GM12891 (cell line): ENCODE measurements at regions not wholly inside any gene's neighbourhood (a gene's known extent, or its start where the extent isn't known, plus 50 kb on each side); places are given as distances from the start of the nearest gene placed in this dataset.

Source experiments
- POLR2A ChIP-seq: IDR thresholded peaks from 2 replicates; pipeline ENCODE4 v1.6.1; 2011; ENCODE audit warnings: low read depth, low read length, control low read depth
- POLR2AphosphoS5 ChIP-seq: IDR thresholded peaks from 2 replicates; pipeline ENCODE4 v1.6.1; 2011; ENCODE audit warnings: low read depth, low read length, control low read depth
- POU2F2 ChIP-seq: IDR thresholded peaks from 2 replicates; pipeline ENCODE4 v1.6.1; 2011; ENCODE audit warnings: low read depth, mild to moderate bottlenecking, control low read depth, low read length, moderate library complexity

DNA sequence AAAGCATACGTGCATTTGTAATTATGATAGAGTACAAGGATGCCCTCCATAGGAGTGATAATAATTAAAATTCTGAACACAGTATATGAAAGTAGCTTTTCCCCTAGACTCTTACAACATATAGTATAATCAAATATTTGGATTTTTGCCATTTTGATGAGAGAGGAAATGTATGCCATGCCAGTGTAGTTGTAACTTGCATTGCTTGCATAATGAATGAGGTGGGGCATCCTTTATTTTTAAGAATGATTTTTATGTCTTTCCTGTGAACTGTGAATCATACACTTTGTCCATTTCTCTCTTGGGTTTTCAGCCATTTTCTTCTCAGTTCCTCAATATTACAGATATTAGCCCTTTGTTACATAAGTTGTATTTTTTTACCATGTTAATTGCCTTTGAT, 197.5 kb downstream of the SCG2 start:
- TF ChIP-seq POLR2A, result no peak
- no peak for TF ChIP-seq POLR2AphosphoS5
- TF ChIP-seq POU2F2, result no peak
